LNCAP (cell line): ENCODE measurements at regions not wholly inside any gene's neighbourhood (a gene's known extent, or its start where the extent isn't known, plus 50 kb on each side); places are given as distances from the start of the nearest gene placed in this dataset.

ENCODE experiments used
- CTCF ChIP-seq: fragments of 450-650 bp; IDR thresholded peaks from 2 replicates; pipeline ENCODE4 v1.5.1; 2017; ENCODE audit warnings: mild to moderate bottlenecking

DNA sequence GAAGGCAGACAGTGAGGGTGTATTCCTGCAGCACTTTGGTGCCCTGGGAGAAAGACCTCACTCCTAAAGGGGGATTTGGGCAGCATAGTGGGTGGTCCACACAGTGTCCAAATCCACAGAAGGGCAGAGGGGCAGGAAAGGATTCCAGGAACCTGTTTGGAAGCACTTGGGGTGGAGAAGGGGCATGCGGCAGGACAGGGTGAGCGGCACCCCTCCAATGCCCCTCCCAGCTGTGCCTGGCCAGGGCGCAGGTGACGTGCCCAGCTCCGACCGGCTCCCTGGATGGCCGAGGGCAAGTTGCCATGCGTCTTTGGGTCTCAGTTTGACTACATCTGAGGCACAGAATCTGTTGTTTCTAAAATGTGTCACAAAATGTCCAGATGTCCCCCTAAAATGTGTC lies 66.5 kb upstream of the HMX1 start:
- TF ChIP-seq CTCF: no peak

- TF ChIP-seq CTCF: no peak
These were observed 61.2 kb upstream of the HMX1 start for GRCh38 chr4:8932884-8933283.

- TF ChIP-seq CTCF: no peak
These were observed 56.4 kb upstream of the HMX1 start for GRCh38 chr4:8928074-8928473.

GRCh38 chr4:8922481-8922880 lies 50.8 kb upstream of the HMX1 start:
- TF ChIP-seq CTCF: no peak

GRCh38 chr4:8921465-8921864 lies 49.8 kb upstream of the HMX1 start:
- no peak for TF ChIP-seq CTCF
